HL-60 (cell line): ENCODE measurements at regions not wholly inside any gene's neighbourhood (a gene's known extent, or its start where the extent isn't known, plus 50 kb on each side); places are given as distances from the start of the nearest gene placed in this dataset.

Experiments
- POLR2AphosphoS5 ChIP-seq: IDR thresholded peaks from 2 replicates; pipeline ENCODE4 v1.6.1; 2012; ENCODE audit warnings: low read depth
- TF ChIP-seq, protein P1 (sequence below): IDR thresholded peaks from one replicate; pipeline ENCODE4 v1.5.1; 2011; ENCODE audit warnings: low read length, control low read depth, inconsistent platforms; ENCODE audit not compliant: insufficient read depth

DNA sequence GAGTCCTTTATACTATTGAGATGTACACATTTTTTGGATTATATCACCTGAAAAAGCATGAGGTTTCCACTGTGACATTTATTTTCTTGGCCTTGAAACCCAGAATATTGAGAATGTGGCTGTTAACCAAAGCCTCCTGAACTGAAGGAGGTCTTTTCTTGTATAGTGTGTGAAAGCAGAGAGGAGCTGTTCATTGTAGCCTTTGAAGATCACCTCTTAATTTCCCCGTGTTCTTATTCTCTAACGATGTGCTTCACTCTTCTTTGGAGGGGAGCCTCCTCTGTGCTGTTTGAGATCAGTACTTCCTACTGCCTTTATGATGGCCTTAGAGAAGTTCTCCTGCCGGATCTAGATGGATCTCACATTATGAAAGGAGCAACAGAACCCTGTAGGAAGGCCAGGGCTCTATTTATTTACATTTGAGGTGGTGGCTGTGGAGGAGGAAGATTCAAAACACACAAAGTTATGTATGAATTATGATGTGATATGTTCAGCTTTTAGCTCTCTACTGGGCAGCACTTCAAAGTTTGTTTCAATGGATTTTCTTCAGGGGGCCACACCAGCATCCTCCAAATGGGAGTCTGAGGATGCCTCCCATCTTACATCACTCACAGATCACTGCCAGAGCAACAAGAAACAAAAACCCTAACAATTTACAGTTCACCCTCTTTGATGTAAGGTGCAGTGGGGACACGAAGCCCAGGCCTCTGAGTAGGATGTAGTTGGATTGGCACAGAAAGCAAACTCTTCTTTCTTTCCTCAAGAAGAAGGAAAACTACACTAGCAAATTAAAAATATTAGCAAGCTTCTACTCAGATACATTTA is 322.3 kb downstream of the DLEU7 start:
- TF ChIP-seq, protein P1, sequence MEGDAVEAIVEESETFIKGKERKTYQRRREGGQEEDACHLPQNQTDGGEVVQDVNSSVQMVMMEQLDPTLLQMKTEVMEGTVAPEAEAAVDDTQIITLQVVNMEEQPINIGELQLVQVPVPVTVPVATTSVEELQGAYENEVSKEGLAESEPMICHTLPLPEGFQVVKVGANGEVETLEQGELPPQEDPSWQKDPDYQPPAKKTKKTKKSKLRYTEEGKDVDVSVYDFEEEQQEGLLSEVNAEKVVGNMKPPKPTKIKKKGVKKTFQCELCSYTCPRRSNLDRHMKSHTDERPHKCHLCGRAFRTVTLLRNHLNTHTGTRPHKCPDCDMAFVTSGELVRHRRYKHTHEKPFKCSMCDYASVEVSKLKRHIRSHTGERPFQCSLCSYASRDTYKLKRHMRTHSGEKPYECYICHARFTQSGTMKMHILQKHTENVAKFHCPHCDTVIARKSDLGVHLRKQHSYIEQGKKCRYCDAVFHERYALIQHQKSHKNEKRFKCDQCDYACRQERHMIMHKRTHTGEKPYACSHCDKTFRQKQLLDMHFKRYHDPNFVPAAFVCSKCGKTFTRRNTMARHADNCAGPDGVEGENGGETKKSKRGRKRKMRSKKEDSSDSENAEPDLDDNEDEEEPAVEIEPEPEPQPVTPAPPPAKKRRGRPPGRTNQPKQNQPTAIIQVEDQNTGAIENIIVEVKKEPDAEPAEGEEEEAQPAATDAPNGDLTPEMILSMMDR = no peak
- TF ChIP-seq POLR2AphosphoS5 = no peak
